ENCODE measurements at regions not wholly inside any gene's neighbourhood (a gene's known extent, or its start where the extent isn't known, plus 50 kb on each side); places are given as distances from the start of the nearest gene placed in this dataset.

GRCh38 chr17:31688701-31689100 lies 170.3 kb downstream of the COPRS start:
- no peak for TF ChIP-seq YY1 (IDR thresholded peaks at IDR 0.05; ENCODE audit: borderline replicate concordance in 1 of 3, control insufficient read depth in 1 of 3, extremely low read depth in 1 of 3, insufficient read depth in 3 of 3, insufficient read length in 1 of 3, insufficient replicate concordance in 2 of 3, low read depth in 1 of 3, low read length in 2 of 3)
- no peak for TF ChIP-seq USF2 (CRISPR knock-in tag; IDR thresholded peaks at IDR 0.05)
